HFFc6 (cell line): ENCODE measurements at regions not wholly inside any gene's neighbourhood (a gene's known extent, or its start where the extent isn't known, plus 50 kb on each side); places are given as distances from the start of the nearest gene placed in this dataset.

Experiments used
- DNase-seq: peaks from one replicate; pipeline ENCODE4 v3.0.0-alpha.2; 2018
- H3K27ac Mint-ChIP-seq: 2 replicates; pipeline ENCODE4 v1.8.0; 2020; ENCODE audit warnings: mild to moderate bottlenecking, mixed read lengths
- H3K27me3 Mint-ChIP-seq: 2 replicates; pipeline ENCODE4 v1.8.0; 2021; ENCODE audit warnings: mild to moderate bottlenecking, moderate library complexity, mixed read lengths; ENCODE audit not compliant: insufficient read depth
- H3K36me3 Mint-ChIP-seq: 2 replicates; pipeline ENCODE4 v1.8.0; 2021; ENCODE audit warnings: low read depth, mixed read lengths
- H3K4me1 Mint-ChIP-seq: 2 replicates; pipeline ENCODE4 v1.8.0; 2020; ENCODE audit warnings: low read depth, mixed read lengths
- H3K4me3 Mint-ChIP-seq: 2 replicates; pipeline ENCODE4 v1.8.0; 2020; ENCODE audit warnings: mild to moderate bottlenecking, moderate library complexity, mixed read lengths
- H3K9me3 Mint-ChIP-seq: 2 replicates; pipeline ENCODE4 v1.8.0; 2020; ENCODE audit warnings: mild to moderate bottlenecking, mixed read lengths
- TF ChIP-seq, protein P1 (sequence below): fragments of 200-600 bp; sonication (generic); IDR thresholded peaks from 2 replicates; pipeline ENCODE4 v1.5.0; 2021; ENCODE audit warnings: antibody characterized with exemption, mild to moderate bottlenecking

DNA sequence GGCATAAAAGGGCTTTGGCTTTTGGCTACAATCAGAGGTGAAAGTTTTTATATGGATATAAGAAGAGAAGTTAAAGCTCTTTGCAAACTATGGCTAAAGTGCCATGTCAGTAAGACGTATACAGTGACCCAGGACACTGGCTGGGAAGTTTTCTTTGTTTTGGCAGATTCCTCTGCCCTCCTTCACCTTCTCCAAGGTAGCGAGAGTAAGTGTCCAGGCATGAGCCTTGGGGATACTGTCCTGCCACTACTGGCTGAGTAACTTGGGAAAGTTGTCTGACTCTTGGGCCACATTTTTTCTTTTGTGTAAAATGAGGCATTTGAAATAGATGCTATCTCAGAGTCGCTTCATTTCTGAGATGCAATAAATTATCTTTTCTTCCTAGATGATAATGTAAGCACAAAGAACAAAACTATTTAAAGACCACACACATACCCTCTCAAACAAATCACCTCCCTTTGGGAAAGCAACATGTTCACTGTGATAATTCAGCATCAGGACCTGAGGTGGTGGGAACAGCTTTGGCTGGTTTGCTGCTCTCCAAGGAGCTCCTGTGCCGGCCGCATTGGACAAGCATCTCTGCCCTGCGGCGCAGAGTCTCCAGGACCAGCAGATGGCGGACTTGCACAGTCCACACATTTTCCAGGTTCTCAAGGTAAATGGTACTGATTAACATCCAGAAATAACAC lies 106.3 kb downstream of the PTCSC3 start:
- DNase-seq: peak; percentile 55
- Mint-ChIP-seq H3K4me1 (peaks cover 10% of the 10 kb centered on the region), H3K36me3 (no peaks in the 10 kb centered on the region), H3K27ac (no peak overlapping the region), H3K27me3 (peaks cover 10% of the 10 kb centered on the region; the same call in 1 of the 2 replicates), H3K9me3 (no peaks in the 10 kb centered on the region), H3K4me3 (no peak overlapping the region)
- TF ChIP-seq, protein P1, sequence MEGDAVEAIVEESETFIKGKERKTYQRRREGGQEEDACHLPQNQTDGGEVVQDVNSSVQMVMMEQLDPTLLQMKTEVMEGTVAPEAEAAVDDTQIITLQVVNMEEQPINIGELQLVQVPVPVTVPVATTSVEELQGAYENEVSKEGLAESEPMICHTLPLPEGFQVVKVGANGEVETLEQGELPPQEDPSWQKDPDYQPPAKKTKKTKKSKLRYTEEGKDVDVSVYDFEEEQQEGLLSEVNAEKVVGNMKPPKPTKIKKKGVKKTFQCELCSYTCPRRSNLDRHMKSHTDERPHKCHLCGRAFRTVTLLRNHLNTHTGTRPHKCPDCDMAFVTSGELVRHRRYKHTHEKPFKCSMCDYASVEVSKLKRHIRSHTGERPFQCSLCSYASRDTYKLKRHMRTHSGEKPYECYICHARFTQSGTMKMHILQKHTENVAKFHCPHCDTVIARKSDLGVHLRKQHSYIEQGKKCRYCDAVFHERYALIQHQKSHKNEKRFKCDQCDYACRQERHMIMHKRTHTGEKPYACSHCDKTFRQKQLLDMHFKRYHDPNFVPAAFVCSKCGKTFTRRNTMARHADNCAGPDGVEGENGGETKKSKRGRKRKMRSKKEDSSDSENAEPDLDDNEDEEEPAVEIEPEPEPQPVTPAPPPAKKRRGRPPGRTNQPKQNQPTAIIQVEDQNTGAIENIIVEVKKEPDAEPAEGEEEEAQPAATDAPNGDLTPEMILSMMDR: peak; percentile 81

DNA sequence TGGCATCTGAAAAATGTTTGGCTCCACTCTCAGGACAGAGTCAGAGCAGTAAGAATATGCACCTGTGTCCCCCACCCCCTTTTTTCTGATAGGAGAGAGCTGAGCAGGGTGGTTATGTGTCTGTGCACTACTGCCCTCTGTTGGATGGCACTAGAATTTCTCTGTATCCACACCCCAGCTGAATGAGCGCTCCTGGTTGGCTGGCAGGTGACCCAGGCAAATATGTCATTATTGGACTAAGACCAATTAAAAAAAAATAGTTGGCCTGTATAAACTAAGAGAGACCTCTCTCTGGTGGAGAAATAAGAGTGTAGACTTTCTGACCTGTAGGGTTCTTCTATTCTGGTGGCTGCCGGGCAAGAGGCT lies 107.0 kb downstream of the PTCSC3 start:
- H3K9me3 Mint-ChIP-seq: no peaks in the 10 kb centered on the region
- H3K4me1 Mint-ChIP-seq: peaks cover 10% of the 10 kb centered on the region
- H3K36me3 Mint-ChIP-seq: no peaks in the 10 kb centered on the region
- DNase-seq: peak; percentile 9
- H3K4me3 Mint-ChIP-seq: no peak overlapping the region
- TF ChIP-seq, protein P1: peak; percentile 78
- peak overlapping the region; percentile 17; the same call in 1 of the 2 replicates for H3K27ac Mint-ChIP-seq
- H3K27me3 Mint-ChIP-seq: peaks cover 10% of the 10 kb centered on the region; the same call in 1 of the 2 replicates

DNA sequence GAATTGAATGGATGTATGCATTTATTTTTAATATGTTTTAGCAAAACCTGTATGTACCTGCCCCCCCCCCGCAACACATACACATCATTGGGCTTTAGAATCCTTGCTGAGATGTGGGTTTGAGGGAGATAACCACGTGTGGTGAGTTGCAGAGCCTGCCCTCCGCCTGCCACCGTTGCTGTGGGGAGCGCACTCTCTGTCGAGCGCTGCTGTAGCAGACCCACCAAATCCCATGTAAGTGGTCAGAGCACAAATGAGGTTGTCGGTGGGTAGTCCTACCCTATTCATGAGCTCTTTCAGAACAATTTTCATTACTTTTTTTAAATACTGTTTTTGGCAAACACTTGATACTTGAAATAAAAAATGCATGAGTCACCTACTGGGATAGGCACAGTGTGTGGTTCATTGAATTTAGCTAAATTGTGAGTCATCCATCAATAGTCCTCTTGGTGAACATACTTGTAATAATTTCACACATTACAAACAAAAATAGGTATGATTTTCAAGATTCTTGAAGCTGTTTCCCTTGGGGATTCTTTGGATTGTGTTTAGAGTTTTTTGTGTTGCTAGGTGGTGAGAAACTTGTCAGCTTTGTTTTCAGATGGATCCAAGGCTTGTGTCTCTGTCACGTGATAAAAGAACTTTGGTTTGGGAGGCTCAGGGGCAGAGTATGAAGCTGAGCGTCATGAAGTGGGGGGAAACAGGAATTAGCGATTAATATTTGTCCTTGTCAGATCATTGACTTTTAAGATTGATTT lies 107.6 kb downstream of the PTCSC3 start:
- Mint-ChIP-seq H3K36me3 (no peaks in the 10 kb centered on the region), H3K27ac (peak overlapping the region; percentile 17; the same call in 1 of the 2 replicates), H3K4me1 (peaks cover 10% of the 10 kb centered on the region), H3K9me3 (no peaks in the 10 kb centered on the region), H3K27me3 (peaks cover 10% of the 10 kb centered on the region; the same call in 1 of the 2 replicates), H3K4me3 (no peak overlapping the region)
- TF ChIP-seq, protein P1: no peak
- DNase-seq: peak; percentile 21

DNA sequence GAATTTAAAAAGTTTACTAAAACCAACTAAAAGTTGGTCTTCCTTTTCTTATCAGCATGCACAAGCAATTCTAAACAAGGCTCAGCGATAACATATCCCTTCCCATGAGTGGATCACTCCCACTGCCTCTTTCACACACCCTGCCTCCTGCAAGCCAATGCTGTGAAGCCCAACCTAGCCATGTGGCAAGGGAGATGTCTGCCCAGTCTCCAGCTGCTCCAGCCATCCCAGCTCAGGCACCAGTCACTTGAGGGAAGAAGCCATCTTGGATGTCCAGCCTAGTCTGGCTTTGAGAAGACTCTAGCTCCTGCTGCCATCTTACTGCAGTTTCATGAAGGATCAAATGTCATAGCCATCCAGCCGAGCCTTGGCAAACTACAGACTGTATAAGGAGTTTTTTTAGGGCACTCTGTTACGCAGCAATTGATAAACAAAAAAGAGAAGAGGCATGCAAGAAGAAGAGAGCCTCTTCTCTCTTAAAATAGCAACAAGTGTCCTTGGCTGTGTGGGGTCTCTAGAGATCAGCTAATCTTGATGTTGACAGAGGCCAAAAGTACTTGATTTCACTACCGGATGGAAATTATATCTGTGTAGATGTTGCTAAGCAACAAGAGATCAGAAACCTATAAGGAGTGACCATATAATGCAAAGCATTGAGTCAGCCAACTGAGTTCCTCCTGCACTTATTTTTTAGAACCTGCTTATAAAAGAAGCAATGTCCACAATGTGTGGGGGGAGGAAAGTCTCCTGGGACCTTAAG lies 108.9 kb downstream of the PTCSC3 start:
- no peak overlapping the region for H3K27ac Mint-ChIP-seq
- TF ChIP-seq, protein P1: no peak
- no peak overlapping the region for H3K4me3 Mint-ChIP-seq
- no peak for DNase-seq
- no peaks in the 10 kb centered on the region for H3K9me3 Mint-ChIP-seq
- H3K27me3 Mint-ChIP-seq: peaks cover 10% of the 10 kb centered on the region; the same call in 1 of the 2 replicates
- no peaks in the 10 kb centered on the region for H3K36me3 Mint-ChIP-seq
- H3K4me1 Mint-ChIP-seq: peaks cover 10% of the 10 kb centered on the region

DNA sequence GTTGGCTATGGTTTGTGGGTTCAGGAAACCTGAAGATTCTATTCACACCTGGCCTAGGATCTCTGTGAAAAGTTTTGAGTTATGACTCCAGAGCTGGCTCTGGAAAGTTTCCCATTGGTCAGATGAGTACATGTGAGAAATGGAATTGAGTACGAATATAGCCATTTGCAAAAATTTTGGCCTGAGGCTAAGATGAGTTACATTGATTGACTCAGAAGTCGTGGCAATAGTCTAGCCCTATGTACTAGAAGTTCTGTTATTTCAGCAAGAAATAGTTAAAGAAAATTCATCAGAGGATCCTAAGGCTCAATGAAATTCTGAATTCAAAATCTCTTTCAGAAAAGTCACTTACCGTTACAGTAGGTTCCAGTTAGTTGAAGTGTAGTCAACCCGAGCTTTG lies 109.9 kb downstream of the PTCSC3 start:
- Mint-ChIP-seq H3K36me3 (no peaks in the 10 kb centered on the region), H3K9me3 (no peaks in the 10 kb centered on the region), H3K27me3 (peaks cover 10% of the 10 kb centered on the region; the same call in 1 of the 2 replicates), H3K4me1 (peaks cover 10% of the 10 kb centered on the region), H3K4me3 (no peak overlapping the region), H3K27ac (no peak overlapping the region)
- no peak for DNase-seq
- TF ChIP-seq, protein P1: no peak
